Left ventricle myocardium inferior (tissue), 1 donor: ENCODE measurements at regions not wholly inside any gene's neighbourhood (a gene's known extent, or its start where the extent isn't known, plus 50 kb on each side); places are given as distances from the start of the nearest gene placed in this dataset.

Experiments used
- DNase-seq: peaks from one replicate; pipeline ENCODE4 v3.0.0-alpha.2; 2020
- H3K27ac ChIP-seq: fragments of 200-600 bp; replicated peaks from 2 replicates; pipeline ENCODE4 v1.8.0; 2021
- H3K27me3 ChIP-seq: fragments of 200-600 bp; 2 replicates; pipeline ENCODE4 v1.8.0; 2021; ENCODE audit warnings: low read depth
- H3K36me3 ChIP-seq: fragments of 200-600 bp; 2 replicates; pipeline ENCODE4 v1.8.0; 2021
- H3K4me1 ChIP-seq: fragments of 200-600 bp; 2 replicates; pipeline ENCODE4 v1.8.0; 2021
- H3K4me3 ChIP-seq: fragments of 200-600 bp; 2 replicates; pipeline ENCODE4 v1.8.0; 2021; ENCODE audit warnings: mild to moderate bottlenecking, moderate library complexity
- H3K9me3 ChIP-seq: fragments of 200-600 bp; replicated peaks from 2 replicates; pipeline ENCODE4 v1.8.0; 2021
- intact Hi-C: fragments of 100-400 bp; cut with micrococcal nuclease; formaldehyde crosslinking; loops from one replicate; pipeline ENCODE4 v1.11.0; 2022
- TF ChIP-seq, protein P1 (sequence below): fragments of 200-600 bp; IDR thresholded peaks from 2 replicates; pipeline ENCODE4 v1.8.0; 2021; ENCODE audit warnings: antibody characterized with exemption, mild to moderate bottlenecking, borderline replicate concordance
- donor health status: DM: no; HTN: yes; CAD: no; lungs with severe emphysema.

- Histone ChIP-seq H3K36me3 (no peaks in the 10 kb centered on the region), H3K4me3 (no peak overlapping the region), H3K4me1 (no peaks in the 10 kb centered on the region), H3K27ac (no peak overlapping the region), H3K27me3 (no peaks in the 10 kb centered on the region), H3K9me3 (no peaks in the 10 kb centered on the region)
- DNase-seq: no peak
- TF ChIP-seq, protein P1, sequence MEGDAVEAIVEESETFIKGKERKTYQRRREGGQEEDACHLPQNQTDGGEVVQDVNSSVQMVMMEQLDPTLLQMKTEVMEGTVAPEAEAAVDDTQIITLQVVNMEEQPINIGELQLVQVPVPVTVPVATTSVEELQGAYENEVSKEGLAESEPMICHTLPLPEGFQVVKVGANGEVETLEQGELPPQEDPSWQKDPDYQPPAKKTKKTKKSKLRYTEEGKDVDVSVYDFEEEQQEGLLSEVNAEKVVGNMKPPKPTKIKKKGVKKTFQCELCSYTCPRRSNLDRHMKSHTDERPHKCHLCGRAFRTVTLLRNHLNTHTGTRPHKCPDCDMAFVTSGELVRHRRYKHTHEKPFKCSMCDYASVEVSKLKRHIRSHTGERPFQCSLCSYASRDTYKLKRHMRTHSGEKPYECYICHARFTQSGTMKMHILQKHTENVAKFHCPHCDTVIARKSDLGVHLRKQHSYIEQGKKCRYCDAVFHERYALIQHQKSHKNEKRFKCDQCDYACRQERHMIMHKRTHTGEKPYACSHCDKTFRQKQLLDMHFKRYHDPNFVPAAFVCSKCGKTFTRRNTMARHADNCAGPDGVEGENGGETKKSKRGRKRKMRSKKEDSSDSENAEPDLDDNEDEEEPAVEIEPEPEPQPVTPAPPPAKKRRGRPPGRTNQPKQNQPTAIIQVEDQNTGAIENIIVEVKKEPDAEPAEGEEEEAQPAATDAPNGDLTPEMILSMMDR: no peak
- intact Hi-C loops: no loop called here
These were observed 350.9 kb upstream of the ZP4 start for GRCh38 chr1:238241607-238242006.

DNA sequence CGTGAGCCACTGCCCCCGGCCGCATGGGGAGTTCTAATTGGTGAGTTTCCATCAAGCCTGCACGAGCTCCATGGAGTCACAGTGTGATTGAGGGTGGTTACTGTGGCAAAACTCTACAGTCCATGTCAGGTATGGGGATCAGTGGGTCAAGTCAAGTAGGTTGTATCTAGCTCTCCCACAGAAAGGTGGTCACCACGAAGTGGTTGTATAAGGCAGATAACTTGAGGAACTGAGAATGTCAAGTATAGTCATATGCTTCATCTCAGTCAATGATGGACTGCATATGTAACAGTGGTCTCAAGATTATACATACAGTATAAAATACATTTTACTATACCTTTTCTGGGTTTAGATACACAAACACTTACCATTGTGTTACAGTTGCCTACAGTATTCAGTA, 348.6 kb upstream of the ZP4 start:
- Histone ChIP-seq H3K27ac (no peak overlapping the region), H3K4me3 (no peak overlapping the region), H3K36me3 (no peaks in the 10 kb centered on the region), H3K27me3 (no peaks in the 10 kb centered on the region), H3K4me1 (no peaks in the 10 kb centered on the region), H3K9me3 (peaks cover 7% of the 10 kb centered on the region)
- no peak for DNase-seq
- TF ChIP-seq, protein P1: no peak
- intact Hi-C loops: no loop called here

DNA sequence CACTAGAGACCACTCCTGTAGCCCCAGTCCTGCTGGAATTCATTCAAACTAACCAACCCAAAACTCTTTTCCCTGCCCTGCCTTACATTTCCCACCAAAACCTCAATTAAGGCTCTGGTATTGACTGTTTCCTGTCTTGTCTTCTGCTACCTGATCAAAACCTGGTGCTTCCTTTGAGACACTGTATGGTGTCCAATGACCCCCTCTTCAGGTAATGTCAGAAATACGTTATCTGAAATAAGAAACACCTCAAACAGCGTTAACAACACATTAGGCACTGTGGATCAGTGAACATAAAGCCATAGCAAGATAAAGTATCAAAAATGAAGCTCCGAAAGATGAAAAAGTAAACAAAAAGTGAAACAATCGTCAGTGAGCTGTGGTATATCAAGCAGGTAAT, 343.2 kb upstream of the ZP4 start:
- Histone ChIP-seq H3K4me1 (no peaks in the 10 kb centered on the region), H3K9me3 (peaks cover 8% of the 10 kb centered on the region), H3K27me3 (no peaks in the 10 kb centered on the region), H3K4me3 (no peak overlapping the region), H3K36me3 (no peaks in the 10 kb centered on the region), H3K27ac (no peak overlapping the region)
- no peak for DNase-seq
- intact Hi-C loops: no loop called here
- TF ChIP-seq, protein P1: no peak

DNA sequence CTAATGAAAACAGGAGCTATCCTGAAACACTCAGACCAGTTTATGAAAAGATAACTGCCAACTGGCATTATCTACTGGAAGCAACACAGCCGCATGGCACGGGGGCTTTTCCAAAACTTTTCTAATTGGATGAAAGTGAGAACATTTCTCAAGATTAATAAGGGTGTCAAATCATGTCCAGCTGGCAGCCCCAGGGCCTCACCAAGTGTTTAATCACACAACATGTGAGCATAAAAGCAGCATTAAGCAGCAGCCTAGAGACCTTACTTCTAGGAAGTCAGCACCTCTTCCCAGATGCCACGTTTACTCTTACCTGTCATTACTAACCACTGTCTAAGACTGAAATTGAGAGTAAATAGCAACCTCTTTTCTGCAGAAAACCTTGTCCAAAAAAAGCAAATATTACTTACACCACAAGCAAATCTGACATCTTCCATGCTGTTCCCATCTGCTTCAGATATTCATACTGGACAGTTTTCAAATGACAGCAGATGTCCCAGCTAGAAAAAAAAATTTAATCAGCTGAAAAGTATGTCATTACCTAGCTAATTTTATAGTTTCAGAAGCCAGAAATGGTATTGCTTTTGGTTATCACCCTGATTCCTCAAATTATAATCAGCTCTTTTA, 341.5 kb upstream of the ZP4 start:
- H3K4me3 ChIP-seq: no peak overlapping the region
- TF ChIP-seq, protein P1: no peak
- H3K27me3 ChIP-seq: no peaks in the 10 kb centered on the region
- H3K36me3 ChIP-seq: no peaks in the 10 kb centered on the region
- DNase-seq: no peak
- H3K9me3 ChIP-seq: peaks cover 8% of the 10 kb centered on the region
- no peaks in the 10 kb centered on the region for H3K4me1 ChIP-seq
- intact Hi-C loops: no loop called here
- H3K27ac ChIP-seq: no peak overlapping the region

DNA sequence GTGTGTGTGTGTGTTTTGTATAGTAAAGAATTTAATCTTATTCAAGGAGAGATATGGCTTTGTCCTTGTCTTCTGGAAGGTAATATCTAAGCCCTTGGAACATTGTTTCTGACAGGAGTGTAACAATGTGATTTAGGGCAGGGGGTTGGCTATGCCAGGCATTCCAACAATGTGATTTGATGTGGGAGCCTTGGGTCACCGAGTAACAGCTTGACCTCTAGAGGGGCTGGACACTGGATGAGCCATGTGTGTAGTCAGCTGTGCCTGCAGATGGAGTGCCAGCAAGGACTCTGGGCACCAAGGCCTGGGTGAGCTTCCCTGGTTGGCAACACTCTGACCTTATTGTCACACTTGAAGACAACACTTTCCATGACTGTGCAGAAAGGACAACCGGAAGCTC, 336.1 kb upstream of the ZP4 start:
- Histone ChIP-seq H3K27me3 (no peaks in the 10 kb centered on the region), H3K4me1 (no peaks in the 10 kb centered on the region), H3K36me3 (no peaks in the 10 kb centered on the region), H3K4me3 (no peak overlapping the region), H3K9me3 (no peaks in the 10 kb centered on the region), H3K27ac (no peak overlapping the region)
- DNase-seq: no peak
- TF ChIP-seq, protein P1: no peak
- intact Hi-C loops: no loop called here
